Hepatic stellate cell (primary cell): ENCODE measurements at regions not wholly inside any gene's neighbourhood (a gene's known extent, or its start where the extent isn't known, plus 50 kb on each side); places are given as distances from the start of the nearest gene placed in this dataset.
A peak's percentile ranks its signal among the peaks of the same experiment; 100 is the strongest.

Experiments used
- DNase-seq: peaks from one replicate; pipeline ENCODE4 v3.0.0; 2011; ENCODE audit warnings: low spot score

DNA sequence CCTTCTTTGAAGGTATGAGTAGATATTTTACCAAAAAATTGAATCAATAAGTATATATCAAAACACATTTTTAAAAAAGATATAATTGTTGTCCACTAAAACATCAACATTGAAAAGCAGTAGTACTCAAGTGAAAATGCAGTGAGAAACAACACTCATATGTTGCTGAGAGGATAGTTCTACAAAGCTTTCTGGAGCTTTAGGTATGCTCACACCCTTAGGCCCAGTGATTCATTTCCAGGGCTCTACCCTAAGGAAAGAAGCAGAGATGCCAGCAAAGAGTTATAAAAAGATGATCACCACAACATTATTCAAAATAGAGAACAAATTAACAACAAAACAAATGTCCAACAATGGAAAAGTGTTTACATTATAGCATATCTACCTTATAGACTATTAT lies 197.3 kb upstream of the CCDC150 start:
- no peak for DNase-seq

DNA sequence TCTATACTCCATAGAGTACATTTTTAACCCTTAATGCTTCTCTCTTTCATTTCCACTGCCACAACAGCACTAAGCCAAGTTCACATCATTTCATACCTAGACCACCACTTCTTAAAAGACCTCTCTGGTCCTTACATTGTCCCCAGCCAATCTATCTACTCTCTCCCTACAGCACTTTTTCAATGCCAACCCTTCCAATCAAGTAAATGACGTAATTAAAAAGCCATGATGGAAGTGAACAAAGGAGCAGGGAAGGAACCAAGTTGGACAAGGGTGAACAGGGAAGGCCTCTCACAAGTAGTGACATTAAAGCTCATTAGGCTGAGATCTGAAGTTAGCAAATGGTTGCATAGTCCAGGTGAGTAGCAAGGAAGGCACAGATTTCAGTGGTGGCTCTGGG lies 195.1 kb upstream of the CCDC150 start:
- DNase-seq = no peak

DNA sequence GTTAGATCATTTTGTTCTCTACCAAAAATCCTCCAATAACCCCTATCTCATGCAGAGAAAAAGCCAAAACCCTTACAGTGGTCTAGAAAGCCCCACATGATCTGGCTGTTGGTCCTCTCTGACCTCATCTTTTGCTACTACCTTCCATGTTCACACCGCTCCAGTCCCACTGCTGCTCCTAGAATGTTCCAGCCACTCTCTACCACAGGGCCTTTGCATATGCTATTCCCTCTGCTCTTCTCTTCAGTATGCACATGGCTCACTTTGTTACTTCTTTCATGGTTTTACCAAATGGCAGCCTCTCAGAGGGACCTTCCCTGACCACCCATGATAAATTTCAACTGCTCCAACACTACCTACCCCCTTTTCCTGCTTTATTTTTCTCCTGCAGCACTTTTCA lies 193.5 kb upstream of the CCDC150 start:
- no peak for DNase-seq

DNA sequence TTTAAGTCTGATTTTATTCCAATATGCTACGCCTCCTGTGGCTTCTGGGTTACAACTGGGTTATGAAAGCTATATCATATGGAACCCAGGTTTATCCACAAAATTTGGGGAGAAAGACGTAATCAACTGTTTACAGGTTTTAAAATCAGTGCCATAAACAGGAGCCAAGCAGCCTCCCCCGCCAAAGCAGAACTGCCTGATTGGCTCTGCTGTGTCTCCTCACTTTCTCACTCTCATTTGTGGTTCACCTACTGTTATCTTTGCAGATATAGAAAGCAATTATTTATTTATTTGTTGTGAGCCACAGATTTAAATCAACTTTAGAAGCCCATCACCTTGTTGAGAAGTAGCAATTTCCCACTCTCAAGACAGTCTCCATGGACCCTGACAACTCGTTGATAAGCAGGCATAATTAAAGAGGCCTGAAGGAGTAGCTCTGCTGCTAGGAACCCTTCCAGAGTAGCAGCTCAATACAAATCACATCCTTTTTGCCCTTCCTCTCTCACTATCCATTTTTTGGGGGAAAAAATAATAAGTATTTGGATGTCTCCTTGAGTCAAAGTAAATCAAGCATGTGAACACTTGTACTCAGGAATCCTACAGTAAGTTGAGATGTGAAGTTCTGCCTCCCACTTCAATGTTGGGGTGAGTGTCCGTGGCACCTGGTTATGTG lies 191.0 kb upstream of the CCDC150 start:
- DNase-seq = no peak

DNA sequence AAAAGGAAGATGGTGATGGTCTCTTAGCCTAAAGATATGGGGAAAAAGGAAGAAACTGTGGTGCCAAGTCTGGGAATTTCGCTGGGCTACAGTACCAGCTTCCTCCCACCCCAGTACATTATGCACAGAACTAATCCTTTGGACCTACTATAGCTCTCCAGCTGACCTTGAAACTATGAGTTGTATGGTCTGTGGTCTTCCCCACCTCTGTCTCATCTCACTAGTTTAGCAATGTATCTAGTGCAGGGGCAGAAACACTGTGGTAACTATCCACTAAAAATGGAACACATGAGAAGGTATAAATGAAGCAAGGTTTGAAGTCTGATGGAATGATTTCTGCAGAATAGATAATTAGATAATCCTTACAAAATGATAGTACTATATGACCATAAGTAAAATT lies 190.4 kb upstream of the CCDC150 start:
- DNase-seq = no peak

DNA sequence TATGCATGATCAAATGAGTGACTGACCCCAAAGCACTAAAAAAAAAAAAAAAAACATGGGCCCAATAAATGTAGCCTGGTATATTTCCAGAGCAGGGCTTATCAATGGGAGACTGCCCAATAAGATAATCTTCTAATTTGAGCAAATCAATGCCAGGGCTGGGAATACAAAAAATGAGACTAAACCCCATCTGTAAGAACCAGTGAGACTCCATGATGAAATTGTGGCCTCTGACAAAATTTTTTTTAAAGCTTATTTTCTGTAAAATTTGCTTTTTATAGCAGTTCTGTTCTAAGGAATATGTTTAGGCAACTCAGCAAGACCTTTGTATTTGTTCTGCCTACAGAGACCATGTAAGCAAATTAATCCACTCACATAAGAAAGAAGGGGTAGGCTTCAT lies 186.8 kb upstream of the CCDC150 start:
- no peak for DNase-seq

DNA sequence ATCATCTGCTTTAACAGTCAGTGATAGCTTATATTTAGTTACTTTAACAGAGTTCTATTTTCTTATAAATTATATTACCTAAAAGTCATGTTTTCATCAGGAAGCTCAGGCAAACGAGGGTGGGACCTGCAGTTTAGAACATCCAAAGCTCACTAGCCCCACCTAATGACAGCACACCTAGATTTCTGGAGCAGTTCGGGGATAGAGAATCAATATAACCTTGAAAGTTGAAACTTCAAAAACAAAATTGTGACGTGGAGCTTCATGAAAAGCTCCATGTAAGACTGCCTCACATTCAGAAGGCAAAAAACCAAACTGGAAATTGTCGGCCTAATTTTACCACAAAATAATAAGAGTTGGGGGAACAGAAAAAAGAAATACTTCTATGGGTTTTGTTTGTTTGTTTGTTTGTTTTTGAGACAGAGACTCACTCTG lies 185.9 kb upstream of the CCDC150 start:
- DNase-seq = no peak

DNA sequence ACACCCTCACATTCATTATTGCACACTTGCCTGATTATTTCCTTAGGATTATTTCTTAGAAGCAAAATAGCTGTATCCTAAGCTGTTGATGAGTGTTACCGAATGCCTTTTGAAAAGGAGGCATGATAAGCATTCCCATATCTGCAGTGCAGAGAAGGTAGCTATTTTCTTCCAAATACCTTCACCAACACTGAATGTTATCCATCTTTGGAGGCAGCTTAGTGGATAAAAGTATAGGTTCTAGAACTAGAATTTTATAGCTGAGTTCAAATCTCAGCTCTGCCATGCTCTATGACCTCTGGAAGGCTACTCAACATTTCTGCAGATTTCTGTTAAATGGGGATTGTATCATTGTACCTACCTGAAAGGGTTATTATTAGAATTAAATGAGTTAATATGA lies 185.0 kb upstream of the CCDC150 start:
- DNase-seq = no peak

DNA sequence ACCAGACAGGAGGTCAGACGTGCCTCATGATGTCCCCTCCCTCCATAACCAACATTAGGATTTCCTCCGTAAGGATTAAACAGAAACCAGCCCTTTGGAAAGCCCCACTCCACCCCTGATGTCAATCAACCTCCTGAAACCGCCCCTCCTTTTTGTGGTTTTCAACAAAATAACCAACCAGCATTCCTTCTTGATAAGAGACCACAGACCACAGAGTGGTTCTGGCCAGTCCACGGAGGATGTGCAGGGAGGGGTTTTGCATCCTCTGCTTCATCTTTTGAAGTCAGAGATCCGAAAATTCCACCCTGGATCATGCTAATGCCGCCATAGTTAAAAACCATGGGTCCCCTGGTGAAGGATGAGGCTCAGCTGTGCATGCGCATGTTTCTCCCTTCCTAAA lies 180.0 kb upstream of the CCDC150 start:
- DNase-seq = peak; percentile 34

DNA sequence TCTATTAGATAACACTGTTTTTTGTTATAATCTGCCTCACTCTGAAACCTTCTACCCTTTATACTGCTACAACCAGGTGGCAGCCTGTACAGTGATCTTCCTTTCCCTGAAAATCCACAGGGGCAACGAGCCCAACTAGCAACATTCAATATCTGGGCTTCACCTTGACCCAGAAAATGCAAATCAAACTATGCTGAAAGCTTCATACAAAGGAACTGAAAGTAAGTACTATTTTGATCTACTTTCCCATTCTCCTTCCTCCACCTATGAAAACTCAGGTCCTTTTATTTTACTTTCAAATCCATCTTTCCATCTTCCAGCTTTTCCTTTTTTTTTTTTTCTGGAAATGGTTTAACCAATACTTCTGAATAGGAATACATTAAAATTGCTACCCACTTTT lies 175.8 kb upstream of the CCDC150 start:
- no peak for DNase-seq

DNA sequence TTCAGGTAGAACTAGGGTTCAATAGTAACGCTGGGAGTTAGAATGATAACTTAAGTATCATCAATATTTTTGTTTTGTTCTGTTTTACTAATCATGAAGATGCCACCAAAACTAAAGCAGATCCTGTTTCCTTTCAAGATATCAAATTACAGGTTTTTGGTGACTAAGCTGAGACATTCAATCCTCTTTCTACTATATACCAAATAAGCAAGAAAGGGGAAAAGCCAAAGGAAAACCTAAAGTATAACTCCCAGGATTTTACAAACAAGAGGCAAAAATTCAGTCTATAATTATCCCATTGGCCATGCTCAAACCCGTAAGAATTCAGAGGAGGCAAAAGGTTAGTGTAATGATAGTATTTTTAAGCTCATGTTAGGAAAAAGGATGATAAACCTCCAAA lies 175.2 kb upstream of the CCDC150 start:
- DNase-seq = no peak

DNA sequence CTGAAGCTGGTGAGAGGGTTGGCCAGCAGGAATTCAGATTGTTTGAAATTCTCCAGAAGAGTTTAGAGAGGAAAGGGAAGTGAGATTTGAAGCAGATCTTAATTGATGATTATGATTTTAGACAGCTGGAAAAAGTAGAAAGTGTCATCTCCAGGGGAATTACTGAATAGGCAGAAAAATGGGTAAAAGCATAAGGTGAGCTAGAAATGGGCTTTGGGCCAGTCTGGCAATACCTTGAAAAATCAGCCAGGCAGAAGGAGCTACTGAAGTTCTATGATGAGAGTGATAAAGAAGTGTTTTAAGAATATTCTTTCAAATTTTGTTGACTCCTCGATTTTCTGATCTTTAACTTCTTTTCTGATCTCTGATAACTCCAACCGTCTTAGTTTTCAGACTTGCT lies 172.9 kb upstream of the CCDC150 start:
- no peak for DNase-seq

DNA sequence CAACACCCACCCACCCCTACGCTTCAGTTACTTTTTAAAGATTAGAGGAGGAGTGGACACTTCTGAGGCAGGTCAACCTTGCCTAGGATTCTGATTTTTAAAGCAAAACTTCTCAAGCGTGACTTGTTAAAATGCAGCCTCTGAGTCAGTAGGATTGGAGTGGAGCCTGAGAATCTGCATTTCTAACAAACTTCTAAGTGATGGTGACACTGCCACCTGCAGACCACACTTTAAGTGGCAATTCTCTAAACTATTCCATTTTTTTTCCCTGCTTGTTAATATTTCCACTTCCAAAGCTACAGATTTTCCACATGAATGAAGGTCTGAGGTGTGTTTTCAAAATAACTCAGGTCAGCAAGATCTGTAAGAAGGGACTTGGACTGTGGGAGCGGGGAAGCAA lies 171.1 kb upstream of the CCDC150 start:
- no peak for DNase-seq

DNA sequence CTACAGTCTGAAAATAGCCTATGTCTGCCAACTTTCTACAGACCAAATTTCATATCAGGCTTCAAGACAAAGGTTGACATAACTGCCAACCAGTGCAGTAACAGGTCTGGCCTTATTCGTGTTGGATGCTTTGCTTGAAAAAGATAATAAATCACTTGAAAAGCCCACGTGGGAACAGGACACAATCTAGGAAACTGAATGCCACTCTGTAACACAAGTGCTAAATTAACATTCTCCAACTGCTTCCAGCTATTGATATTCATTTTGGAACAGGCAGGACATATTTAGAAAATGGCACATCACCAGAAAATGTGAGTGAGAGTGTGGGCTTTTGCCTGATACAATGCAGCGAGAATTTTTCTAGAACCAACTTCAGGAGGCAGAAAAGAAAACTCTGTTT lies 165.9 kb upstream of the CCDC150 start:
- DNase-seq = no peak

DNA sequence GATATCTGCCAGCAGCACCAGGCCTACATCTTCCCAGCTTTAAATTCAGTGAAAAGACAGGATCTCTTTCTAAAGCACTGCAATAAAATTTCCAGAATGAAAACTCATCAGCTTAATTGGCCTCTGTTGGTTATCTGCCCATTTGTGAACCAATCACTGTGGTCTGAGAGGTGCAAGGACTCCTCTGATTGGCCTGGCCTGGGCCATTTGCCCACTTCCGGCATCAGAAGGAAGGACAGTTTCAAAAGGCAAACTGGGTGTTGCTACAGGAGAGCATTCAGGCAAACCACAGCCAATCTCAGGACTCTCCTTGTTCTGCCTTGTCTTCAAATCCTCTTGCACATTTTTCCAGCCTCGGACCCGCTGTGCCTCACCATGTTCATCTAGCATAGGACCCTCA lies 163.9 kb upstream of the CCDC150 start:
- DNase-seq = no peak

DNA sequence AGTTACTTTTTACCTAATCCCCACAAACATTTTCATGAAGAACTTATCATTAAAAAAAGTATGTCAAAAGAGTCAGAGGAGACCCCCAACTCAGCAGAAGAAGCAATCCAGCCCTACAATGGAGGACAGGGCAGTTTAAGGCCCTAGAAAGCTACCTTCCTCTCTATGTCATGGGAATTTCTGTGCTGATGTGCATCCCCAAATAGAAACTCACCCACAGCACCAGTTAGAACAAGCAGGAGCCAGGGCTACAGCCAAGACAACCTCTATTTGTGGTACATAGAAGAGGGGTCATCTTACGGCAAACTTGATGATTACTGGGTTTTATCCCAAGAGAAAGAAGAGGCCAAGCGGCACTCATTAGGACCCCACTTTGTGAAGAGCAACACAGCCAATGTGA lies 160.9 kb upstream of the CCDC150 start:
- no peak for DNase-seq

DNA sequence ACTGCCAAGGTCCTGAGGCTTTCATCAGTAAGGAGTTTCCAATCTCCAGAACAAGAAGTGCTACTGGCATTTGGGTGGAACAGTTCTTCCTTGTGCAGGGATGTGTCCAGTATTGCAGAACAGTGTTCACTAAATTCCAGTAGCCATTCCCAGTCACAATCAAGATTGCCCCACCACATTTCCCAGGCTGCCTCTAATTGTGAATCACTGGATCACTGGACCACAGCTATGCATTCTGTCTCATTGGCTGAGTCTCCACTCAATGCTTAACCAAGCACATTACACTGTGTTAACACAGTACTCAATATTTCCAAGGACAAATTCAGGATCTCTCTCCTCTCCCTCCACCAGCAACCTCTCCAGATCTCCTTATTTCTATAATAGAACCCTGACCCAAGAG lies 160.2 kb upstream of the CCDC150 start:
- DNase-seq = peak; percentile 56

DNA sequence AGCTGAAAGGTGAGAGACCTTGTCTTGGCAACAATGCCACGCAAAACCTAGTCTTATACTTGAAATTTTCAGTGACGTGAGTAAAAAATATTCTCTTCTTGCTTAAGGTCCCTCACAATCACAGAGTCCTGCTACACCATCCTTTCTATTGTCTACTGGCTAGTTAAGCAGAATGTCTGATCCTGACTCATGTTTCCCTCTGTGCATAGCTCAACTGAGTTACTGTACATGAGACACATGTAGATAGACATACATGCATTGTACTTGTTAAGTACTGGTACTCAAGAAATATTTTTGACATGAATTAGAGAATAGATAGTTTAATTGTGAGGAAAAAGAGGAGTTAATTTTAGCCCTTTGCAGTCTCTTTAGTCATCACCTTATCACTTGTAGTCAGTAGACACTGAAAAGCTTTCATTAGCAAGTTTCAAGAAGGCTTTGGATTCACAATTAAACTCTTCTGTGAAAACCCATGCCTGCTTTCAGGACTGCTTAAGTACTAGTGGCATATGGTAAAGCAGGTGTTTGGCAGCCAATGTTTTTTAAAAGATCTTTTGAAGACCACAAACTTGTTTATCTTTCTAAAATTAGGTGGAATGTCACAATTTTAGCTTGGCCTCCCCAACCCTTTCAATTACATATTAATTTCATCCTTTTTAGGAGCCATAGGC lies 158.7 kb upstream of the CCDC150 start:
- DNase-seq = no peak

DNA sequence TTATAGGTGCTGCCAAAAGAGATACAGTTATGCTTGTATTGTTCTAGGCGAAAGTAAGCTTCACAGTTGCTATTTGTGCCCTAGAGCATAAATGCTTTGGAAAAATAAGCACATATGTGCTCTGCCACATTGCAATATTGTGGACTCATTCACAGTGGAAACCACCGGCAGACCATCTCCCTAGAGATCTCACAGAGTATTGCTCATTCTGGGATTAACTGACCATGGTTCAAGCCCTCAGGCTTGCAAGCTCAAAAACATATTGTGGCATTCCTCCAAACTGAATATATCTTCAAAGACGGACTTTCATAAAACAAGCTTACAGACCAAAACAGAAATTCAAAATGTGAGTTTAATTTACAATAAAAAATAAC lies 158.2 kb upstream of the CCDC150 start:
- DNase-seq = peak; percentile 39

DNA sequence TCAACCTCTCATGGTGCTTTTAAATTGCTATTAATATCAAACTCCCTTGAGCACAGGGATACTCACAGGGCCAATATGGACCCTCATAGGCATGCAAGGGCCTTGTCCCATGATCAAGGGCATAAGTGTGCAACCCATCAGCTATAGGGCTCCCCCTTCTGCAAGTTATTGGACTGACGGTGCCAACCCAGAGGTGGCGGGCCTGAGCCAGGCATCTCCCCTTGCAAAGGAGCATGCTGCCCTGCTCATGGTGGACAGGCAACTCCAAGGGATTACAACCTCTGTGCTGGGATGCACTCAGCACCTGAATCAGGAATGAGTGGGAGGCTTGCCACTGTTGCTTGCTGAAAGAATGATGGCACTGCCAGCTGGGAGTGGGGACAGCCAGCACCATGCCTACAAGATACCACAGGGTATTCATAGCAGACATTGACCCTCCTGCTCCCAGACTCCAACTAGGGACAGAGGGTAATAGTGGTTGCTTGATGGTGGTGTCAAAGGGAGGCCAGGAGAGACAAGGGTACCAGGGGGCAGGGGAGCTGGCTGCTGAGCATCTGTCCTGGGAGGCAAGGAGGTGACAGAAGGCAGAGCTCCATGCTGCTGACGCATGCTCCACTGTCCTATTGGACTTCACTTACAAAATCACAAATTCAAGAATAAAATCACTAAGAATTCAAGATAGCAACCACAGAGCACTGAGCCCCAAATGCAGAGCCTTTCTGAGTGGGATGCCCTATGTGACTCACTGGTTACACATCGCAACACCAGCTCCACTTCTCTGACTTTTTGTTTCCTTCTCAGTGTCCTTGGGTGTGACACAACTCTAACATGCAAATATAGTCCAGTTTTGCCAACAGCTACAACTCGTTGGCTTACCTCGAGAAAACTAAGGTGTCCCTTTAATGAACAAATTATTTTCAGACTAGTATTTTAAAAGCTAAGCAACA lies 157.1 kb upstream of the CCDC150 start:
- DNase-seq = peak; percentile 27

DNA sequence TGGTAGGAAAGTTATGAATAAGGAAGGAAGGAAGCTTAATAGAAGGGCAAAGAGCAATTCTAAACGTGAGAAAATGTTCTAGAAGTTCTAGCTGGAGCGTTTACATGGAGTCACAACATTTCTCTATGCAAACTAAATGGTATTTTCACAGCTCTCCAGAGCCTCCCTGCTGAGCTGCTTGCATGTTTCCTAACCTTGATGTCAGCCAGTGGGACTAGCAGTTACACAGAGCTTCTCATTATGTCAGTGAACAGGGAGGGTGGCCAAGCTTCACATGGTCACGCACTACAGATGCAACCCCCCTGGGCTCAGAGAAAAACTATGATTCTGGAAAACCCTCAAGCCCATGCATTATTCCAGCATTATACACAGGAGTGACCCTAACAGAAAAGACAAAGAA lies 153.4 kb upstream of the CCDC150 start:
- no peak for DNase-seq

DNA sequence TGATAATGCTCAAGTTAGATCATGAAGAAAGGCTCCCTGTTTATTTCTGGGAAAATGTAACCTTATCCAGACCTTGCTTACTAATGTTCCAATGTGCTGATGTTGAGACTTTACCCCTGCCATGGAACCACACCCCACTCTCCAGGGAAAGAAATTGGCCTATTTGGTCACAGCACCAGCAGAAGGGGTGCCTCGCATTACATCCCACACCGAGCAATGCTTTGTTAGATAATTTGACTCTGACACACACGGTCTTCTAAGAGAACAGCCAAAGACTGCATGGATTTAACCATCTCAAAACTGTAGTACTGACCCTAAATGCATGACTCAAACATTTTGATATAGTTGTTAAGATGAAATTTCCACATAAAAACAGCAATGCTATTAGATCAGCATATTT lies 152.1 kb upstream of the CCDC150 start:
- DNase-seq = no peak

DNA sequence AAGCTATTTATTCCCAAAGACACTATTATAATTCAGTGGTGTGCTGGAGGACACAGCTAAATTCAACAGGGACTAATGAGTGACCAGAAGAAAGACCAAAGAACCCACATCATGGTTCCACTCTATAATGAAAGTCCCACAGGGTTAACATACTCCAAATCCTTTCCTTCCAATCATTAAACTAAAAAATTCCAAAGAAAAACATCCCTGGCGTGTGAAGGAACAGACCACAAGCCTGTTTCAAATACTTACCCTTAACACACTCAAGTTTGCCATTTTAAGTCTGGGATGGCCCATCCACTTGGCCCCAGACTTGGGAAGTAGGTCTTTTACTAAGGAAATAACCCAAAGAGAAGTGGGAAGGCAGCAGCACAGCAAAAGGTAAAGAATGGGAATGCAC lies 150.1 kb upstream of the CCDC150 start:
- DNase-seq = no peak
